ENCODE measurements at regions not wholly inside any gene's neighbourhood (a gene's known extent, or its start where the extent isn't known, plus 50 kb on each side); places are given as distances from the start of the nearest gene placed in this dataset.
A peak's percentile ranks its signal among the peaks of the same experiment; 100 is the strongest.

- no peak for DNase-seq (ENCODE audit: extremely low read depth in 1 of 2, low read depth in 1 of 2)
Measured at GRCh38 chrX:39311646-39312045, 510.4 kb downstream of the MID1IP1 start.

- no peak for DNase-seq (ENCODE audit: extremely low read depth in 1 of 2, low read depth in 1 of 2)
Measured at GRCh38 chrX:39313146-39313545, 511.9 kb downstream of the MID1IP1 start.

DNA sequence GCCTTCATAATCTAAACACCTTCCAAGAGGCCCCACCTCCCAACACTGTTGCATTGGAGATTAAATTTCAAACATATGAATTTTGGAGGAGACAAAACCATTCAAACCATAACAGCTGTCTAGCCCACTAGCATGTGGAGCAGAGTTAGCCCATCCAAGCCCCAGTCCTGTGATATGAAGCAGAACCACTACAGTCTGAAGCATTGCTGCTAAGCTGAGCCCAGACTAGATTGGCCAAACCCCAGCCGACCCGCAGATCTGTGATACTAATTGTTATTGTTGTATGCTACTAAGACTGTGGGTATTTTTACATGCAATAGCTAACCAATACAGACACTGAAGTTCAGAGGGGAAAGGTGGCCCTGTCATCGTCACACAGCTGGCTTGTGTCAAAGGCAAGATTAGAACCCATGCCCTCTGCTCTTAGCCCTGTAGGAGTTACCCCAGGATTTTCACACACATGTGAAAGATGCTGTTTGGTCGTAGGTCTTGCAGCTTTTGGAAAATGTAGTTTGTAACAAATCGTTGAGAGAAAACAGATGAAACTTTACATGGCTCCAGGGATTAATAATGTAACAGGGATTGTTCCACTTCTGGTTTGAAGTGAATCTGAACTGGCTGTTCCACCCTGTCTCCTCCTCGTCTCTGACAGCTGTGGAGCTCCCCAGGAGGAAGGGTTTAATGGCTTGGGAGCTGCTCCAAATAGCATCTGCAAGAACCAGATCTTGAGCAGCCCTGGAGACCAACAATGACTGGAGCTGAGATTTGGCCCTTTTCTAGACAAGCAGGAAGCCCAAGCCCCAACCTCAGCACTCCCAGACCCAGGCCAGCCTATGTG, 517.5 kb downstream of the MID1IP1 start:
- no peak for DNase-seq (ENCODE audit: extremely low read depth in 1 of 2, low read depth in 1 of 2)

DNA sequence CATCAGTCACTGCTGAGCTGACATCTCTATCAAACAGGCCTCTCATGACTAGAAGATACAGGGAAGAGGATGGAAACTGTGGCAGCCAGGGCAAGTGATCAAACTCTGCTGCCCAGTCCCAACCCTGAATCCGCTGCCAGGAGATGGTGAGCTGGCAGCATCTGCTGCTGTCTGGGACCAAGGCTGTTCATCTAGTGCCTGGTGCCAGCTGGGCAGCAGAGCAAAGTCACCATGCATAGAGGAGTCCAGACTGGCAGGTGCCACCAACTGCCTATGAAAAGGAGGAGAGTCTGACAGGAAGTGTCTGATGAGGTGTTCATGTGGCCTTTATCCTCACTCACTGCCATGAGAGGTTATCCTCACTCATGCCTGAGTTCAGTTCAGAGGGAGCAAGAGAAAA, 518.9 kb downstream of the MID1IP1 start:
- DNase-seq (ENCODE audit: extremely low read depth in 1 of 2, low read depth in 1 of 2): no peak

- DNase-seq (ENCODE audit: extremely low read depth in 1 of 2, low read depth in 1 of 2): no peak
Measured at GRCh38 chrX:39322496-39322895, 521.2 kb downstream of the MID1IP1 start.

GRCh38 chrX:39324233-39324930, 523.1 kb downstream of the MID1IP1 start:
- DNase-seq (ENCODE audit: extremely low read depth in 1 of 2, low read depth in 1 of 2): no peak

DNA sequence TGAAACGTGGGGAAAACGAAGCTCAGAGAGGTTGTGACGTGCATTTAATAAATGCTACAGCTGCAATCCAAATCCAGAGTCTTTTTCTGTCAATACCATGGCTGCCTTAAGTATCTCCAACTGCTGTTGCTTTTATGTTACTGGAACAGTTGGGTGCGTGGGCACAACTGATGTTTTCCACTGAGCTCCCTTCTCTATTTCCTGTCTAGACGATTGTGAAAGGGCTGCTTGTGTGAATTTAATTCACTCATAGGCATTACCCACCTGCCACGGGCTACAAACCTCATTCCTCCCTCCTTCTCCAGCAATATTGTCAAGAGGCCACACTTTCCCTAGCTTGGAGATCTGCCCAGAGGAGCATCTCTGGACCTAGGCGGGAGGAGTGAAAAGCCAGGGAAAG, 526.0 kb downstream of the MID1IP1 start:
- DNase-seq (ENCODE audit: extremely low read depth in 1 of 2, low read depth in 1 of 2): no peak

DNA sequence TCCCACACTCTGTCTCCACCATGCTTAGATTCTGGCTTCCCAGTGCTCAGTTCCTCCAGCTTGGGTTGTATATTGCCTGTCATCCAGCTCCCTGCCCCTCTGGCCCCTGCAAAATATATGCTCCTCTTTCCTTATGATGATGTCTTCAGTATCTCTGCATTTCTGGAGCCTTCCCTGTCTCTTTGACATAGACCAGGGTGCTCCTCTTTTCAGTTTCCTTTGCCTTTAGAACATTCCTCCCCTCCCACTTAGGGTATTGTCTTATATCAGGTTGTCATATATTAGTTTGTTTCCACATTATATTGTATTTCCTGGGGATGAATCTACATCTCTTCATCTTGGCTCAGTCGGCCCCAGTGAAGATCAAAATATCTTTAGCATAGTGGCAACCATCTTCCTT, 526.4 kb downstream of the MID1IP1 start:
- no peak for DNase-seq (ENCODE audit: extremely low read depth in 1 of 2, low read depth in 1 of 2)

- DNase-seq (ENCODE audit: extremely low read depth in 1 of 2, low read depth in 1 of 2): no peak
Measured at GRCh38 chrX:39328661-39329060, 527.4 kb downstream of the MID1IP1 start.

DNA sequence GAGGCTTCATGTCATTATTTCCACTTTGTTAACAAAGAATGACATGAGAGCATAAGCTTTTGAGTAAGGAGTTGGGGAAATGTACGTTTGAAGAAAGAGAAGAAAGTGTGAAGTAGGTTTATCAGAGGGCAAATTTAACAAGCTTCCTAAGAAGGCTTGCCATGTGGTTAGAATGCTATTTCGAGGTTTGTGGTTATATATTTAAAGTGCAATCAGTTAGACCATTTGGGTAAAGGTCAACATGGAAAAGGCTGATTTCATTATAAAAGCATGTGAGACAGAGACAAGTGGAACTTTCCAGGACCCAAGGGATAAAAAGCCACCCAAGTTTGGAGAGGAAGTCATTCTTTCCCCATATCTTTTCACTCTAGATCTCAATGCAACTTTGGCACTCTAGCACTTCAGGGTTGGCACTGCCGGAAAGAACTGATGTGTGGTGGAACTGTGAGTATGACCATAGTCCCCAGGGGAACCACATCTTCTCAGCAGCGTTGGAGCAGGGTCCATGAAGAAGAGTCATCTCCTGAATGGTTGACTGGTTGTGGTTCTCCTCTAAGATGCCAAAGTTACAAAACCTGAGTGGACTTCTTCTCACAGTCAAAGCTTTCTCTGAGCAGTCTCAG, 529.9 kb downstream of the MID1IP1 start:
- DNase-seq (ENCODE audit: extremely low read depth in 1 of 2, low read depth in 1 of 2): peak in 1 of 2 donors; percentile 57

DNA sequence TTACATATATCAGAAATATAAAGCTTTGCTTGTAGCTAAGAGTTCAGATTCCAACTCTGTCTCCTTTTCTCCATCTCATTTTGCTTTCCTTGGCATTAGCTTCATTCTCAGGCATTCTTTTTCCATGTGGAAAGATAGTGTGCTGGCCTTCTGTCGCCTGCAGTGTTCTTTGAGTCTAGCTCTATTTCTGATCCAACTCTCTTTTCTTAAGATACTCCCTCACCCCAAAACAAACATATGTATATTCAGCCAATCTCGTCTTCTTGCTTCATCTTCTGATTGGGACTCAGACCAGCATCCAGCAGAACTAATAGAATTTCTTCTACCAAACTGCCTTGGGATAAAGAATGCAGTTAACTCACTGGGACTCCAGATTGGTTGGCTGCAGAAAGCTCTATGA, 532.2 kb downstream of the MID1IP1 start:
- no peak for DNase-seq (ENCODE audit: extremely low read depth in 1 of 2, low read depth in 1 of 2)

DNA sequence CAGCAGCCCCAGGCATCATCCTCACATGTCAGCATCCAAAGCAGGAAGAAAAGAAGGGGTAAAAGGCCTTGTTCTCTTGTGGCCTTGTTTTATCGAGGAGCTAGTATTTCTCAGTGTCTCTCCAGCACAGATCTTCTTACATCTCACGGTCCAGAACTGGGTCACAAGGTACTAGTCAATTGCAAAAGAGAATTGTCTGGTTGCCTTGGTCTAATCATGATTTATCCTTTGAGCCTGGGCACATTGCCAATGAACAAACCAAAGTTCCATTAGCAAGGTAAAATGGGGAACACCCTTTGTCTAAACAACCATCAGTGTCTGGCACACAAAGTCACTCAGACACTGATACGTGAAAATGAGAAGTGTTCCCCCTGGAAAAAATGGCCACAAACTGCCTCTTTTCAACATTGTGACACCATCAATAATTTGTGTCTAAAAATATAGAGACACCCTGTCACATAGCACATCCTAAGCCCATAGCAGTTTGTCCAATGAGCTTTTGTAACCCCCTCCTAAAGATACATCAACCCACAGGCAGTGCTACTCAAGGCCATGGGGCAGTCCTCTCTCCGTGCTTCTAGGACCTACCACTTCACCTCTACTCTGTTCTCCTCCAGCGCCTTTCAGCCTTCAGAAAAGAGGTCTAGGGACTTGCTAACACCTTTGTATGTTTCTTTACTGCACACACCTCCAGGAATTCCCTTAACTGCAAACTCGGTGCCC, 534.4 kb downstream of the MID1IP1 start:
- no peak for DNase-seq (ENCODE audit: extremely low read depth in 1 of 2, low read depth in 1 of 2)

DNA sequence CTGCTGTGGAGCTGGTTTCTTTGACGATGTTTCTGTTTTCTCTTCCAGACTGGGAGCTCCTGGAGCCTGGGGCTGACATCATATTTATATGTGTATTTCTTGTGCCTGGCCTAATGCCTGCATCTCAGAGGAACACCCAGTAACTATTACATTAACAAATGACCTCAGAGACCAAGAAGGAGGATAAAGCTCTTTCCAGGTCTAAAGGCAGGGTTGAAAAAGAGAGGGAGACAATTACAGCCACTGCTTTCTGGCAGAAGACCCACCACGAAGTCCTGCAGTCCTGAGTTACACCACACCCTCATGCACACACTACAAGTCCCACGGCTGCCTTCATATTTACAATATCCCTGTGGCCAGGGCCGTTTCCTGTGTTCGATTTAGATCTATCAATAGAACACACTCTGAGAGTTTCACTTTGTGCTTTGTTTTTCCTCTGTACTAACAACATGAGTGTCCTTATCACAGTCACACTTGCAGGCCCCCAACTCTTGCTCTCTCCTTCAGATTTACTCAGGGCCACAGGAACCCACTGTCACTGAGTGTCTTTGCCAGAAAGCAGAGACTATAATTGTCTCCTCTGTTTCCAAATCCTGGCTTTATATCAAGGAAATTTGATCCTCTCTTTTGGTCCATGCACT, 535.5 kb downstream of the MID1IP1 start:
- peak in 1 of 2 donors; percentile 28 for DNase-seq (ENCODE audit: extremely low read depth in 1 of 2, low read depth in 1 of 2)

DNA sequence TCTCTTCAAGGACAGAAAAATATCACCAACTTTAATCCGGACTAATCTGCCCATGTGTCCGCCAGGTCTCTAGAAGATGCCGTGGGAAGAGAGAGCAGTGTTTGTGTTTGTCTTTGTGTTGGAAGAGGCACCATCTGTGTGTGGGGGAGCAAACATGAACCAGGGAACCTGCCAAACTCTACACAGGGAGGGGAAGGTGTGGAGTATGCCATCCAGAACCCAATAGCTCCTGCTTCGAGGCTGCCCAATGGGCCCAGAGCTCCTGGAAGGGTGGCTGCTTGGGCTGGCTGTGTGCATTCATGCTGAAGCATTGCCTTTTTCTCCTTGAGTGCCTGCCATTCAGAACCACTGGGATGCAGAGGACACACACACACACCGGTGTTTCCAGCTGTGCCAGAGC, 536.2 kb downstream of the MID1IP1 start:
- no peak for DNase-seq (ENCODE audit: extremely low read depth in 1 of 2, low read depth in 1 of 2)

DNA sequence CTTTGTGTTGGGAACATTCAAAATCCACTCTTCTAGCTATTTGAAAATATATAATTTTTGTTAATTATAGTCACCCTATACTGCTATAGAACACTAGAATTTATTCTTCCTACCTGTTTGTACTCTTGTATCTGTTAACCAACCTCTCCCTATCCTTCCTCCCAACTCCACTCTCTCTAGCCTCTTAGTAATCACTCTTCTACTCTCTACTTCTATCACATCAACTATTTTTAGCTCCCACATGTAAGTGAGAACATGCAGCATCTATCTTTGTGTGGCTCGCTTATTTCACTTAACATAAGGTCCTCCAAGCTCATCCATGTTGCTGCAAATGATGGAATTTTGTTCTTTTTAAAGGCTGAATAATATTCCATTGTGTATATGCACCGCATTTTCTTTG, 537.3 kb downstream of the MID1IP1 start:
- no peak for DNase-seq (ENCODE audit: extremely low read depth in 1 of 2, low read depth in 1 of 2)

GRCh38 chrX:39356119-39356807, 555.0 kb downstream of the MID1IP1 start:
- no peak for DNase-seq (ENCODE audit: extremely low read depth in 1 of 2, low read depth in 1 of 2)

- no peak for DNase-seq (ENCODE audit: extremely low read depth in 1 of 2, low read depth in 1 of 2)
Measured at GRCh38 chrX:39360101-39360500, 558.8 kb downstream of the MID1IP1 start.

GRCh38 chrX:39361736-39362135, 560.5 kb downstream of the MID1IP1 start:
- DNase-seq (ENCODE audit: extremely low read depth in 1 of 2, low read depth in 1 of 2): no peak

DNA sequence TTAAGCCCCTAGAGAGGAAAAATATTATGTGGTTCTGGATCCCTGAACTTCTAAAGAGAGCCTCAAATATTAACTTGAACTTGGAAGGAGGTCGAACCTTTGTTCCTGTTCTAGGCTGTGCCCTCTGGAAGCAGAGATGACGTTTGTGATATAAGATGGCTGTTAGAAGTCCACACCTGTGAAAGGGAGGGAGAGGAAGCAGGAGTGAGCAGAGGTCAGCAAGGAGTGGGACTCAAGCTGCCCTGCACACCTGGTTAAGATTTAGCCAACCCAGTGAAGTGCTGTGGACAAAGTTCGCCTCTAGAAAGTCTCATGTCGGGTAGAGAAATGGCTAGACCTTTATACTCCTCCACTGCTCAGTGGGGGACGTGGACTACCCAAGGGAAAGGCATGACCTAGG, 566.2 kb downstream of the MID1IP1 start:
- no peak for DNase-seq (ENCODE audit: extremely low read depth in 1 of 2, low read depth in 1 of 2)

- no peak for DNase-seq (ENCODE audit: extremely low read depth in 1 of 2, low read depth in 1 of 2)
Measured at GRCh38 chrX:39372115-39372514, 570.9 kb downstream of the MID1IP1 start.

Data from stimulated activated CD8-positive, alpha-beta memory T cell treated with anti-CD3 and anti-CD28 coated beads, Interleukin-7, amount 100 ng/mL, for 48 hours (primary cell).